Activated CD4-positive, CD25-positive, alpha-beta regulatory T cell treated with anti-CD3 and anti-CD28 coated beads, Interleukin-2, amount 50 U/mL, for 72 hours (primary cell): ENCODE measurements at regions not wholly inside any gene's neighbourhood (a gene's known extent, or its start where the extent isn't known, plus 50 kb on each side); places are given as distances from the start of the nearest gene placed in this dataset.

Experiments
- DNase-seq: peaks from one replicate; pipeline ENCODE4 v3.0.0; 2021

GRCh38 chr11:11709447-11710239, 87.8 kb upstream of the GALNT18 start:
- no peak for DNase-seq

- DNase-seq, result no peak
These were observed 86.5 kb upstream of the GALNT18 start for GRCh38 chr11:11708256-11708655.

- DNase-seq, result no peak
These were observed 84.2 kb upstream of the GALNT18 start for GRCh38 chr11:11706028-11706427.

DNA sequence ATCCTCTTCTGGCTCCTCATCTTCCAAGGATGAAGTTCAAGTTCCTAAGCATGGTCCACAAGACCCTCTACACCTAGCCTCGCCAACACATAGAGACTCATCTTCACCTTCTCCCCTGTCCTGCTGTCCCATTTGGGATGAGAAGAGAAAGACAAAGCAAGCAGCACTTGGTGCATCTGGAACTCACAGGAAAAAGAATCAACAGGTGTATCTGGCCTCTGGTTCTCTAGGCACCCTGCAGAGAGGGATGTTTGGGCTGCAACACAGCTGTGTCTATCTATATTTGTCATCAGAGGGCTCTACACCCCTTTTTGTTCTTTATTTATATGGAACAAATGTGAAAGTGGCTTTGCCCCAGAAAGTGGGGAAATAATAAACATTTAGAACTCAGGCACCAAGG, 82.1 kb upstream of the GALNT18 start:
- DNase-seq, result no peak

DNA sequence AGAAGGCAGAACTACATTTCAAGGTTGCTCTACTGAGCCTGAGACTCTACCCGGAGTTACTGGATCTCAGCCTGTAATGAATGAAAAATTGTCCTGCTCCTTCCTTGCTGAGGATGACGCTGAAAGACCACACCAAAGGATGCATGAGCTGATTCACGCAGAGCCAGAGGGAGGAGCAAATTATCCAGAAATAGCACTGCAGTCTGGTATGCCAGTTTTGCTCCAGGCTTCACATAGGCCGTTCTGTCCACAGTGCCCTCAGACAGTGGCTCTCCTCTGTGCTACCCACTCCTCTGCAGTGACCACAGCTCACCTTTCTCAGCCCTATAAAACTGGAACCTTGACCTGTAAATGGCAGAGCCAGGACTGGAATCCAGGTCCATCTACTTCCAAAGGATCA, 79.3 kb upstream of the GALNT18 start:
- no peak for DNase-seq

- DNase-seq, result no peak
These were observed 76.0 kb upstream of the GALNT18 start for GRCh38 chr11:11697796-11698195.

GRCh38 chr11:11691296-11692151, 69.7 kb upstream of the GALNT18 start:
- no peak for DNase-seq

DNA sequence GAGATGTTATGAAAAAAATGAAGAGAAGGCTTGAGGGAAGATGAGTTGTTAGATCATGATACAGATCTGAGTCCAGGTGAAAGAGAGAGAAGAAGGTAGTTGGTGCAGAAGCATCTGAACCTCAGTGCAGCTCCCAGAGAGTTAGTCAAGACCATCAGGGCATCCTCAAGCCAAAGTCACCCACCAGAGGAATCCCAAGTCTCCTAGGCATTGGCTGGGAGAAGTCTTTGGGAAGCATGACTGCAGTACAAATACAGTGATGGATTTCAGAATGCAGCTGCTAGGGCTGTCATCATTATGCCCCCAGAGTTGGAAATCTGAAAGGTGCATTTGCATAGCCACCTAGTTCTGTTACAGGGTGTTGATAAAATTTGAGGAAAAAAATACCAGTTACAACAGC, 59.7 kb upstream of the GALNT18 start:
- DNase-seq, result no peak

DNA sequence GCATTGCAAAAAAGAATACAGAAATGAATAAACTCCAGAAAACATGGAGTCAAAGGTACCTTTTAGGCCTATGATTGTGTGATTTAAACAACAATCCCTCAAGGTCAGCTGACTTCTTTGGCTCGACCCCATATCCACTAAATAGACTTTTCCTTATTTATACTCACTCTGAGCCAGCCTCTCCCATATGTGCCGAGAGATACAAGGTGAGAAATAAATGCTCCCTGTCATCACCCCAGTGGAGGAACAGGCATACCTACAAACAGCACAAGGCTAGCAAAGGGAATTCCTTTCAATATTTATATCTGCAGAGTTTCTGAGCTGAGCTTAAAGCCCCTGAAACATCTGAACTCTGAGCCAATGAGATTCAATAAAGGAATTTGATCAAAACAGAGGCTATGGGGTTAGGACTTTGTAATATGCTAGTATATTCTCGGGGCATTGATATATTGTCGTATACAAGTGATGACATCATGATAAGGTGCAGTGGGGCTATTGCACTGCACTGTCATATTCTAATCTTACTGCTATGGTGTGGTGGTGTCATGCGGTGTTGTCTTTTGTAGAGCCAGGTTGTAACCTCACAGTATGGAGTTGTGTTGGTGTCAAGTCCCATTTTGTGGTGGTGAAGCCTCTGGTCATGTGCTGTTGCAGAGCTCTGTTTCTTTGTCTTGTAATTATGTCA, 56.0 kb upstream of the GALNT18 start:
- no peak for DNase-seq

GRCh38 chr11:11675671-11676181, 53.9 kb upstream of the GALNT18 start:
- no peak for DNase-seq

DNA sequence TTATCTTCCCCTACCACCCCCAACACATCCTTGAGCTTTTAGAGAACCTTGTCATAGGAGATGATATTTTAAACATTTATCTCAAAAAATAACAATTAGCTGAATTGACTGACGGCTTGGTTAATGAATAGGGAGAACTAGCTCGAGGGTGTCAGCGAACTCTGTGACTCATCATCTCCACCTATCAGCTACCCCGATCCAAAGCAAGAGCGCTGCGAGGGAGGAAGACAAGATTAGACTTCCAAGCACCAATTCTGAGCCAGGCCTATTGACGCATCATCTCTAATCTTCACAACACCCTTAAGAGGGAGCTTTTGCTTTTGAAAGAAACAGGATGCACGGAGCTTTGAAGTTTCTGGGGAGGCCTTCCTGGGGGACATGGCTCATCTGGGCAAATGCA, 51.0 kb upstream of the GALNT18 start:
- DNase-seq, result no peak

DNA sequence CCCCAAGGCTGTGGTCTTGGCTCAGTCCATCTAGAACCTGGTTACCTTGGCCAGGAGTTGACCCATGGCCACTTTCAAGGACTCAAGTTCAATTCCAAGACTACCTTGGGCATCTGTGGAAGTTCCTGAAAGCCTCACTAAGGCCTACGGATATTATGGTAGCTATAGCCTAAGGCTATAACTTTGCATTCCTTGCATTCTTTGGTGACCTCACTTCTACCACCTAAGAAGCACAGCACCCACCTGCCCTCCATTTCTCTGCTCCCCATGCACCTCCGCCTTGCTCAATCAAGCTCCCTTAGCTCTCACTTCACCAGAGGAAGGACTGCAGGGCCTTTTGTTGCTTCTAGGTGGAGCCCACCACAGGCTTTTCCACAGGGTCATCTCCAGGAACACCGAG, 50.3 kb upstream of the GALNT18 start:
- DNase-seq, result no peak
